NT2/D1 (cell line): ENCODE measurements at regions not wholly inside any gene's neighbourhood (a gene's known extent, or its start where the extent isn't known, plus 50 kb on each side); places are given as distances from the start of the nearest gene placed in this dataset.

Experiments
- SUZ12 ChIP-seq: IDR thresholded peaks from 2 replicates; pipeline ENCODE4 v1.6.1; 2011; ENCODE audit not compliant: insufficient read length, insufficient read depth; ENCODE audit errors: extremely low read depth
- YY1 ChIP-seq: IDR thresholded peaks from 2 replicates; pipeline ENCODE4 v1.6.1; 2011; ENCODE audit not compliant: insufficient read length, insufficient read depth
- ZNF274 ChIP-seq: IDR thresholded peaks from 2 replicates; pipeline ENCODE4 v1.6.1; 2011; ENCODE audit warnings: mild to moderate bottlenecking, low read depth, low read length

- TF ChIP-seq SUZ12 (no peak), ZNF274 (no peak), YY1 (no peak)
Measured at GRCh38 chr7:19930851-19931250, 157.4 kb upstream of the TMEM196 start.
